ENCODE measurements at regions not wholly inside any gene's neighbourhood (a gene's known extent, or its start where the extent isn't known, plus 50 kb on each side); places are given as distances from the start of the nearest gene placed in this dataset.

DNA sequence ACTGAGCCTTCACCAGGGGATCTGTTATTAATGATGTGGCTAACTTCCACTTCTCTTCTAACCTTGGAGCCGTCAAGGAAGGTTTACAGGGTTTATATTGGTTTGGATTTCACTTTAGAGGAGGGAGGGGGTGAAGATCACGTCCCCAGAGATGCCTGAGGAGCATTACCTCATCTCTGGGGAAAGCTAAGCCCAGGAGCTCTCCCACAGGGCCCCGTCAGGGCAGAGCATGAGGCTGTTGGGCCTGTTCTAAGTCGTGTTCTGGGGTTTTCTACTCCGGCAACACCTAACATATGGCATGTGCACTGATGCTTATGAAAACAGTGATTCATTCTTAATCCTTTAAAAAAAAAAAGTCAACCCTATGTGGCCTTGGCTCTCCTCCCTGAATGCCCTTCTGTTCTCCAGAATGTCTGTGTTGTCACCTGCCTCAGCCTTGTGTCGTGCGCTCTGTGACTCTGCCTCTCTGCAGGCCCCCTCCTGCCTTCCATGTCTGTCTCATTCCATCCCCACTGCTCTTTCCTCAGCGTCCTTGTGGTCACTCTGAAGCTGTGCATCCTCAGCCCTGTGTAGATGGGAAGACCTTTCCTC lies 97.4 kb upstream of the JARID2 start:
- no peak overlapping the region for H2AFZ ChIP-seq (ENCODE audit: low read depth, low read length)
- H3K4me1 Mint-ChIP-seq (ENCODE audit: low read depth, unreplicated experiment): peaks cover 9% of the 10 kb centered on the region
- H3K27me3 Mint-ChIP-seq (ENCODE audit: low read depth, unreplicated experiment): peaks cover 2% of the 10 kb centered on the region
- H3K27ac Mint-ChIP-seq (ENCODE audit: unreplicated experiment): peak overlapping the region; percentile 51
- peak overlapping the region; percentile 34 for H3K27ac ChIP-seq (ENCODE audit: low read depth, low read length)
- H3K4me3 Mint-ChIP-seq (ENCODE audit: unreplicated experiment): no peak overlapping the region
- H3K27me3 ChIP-seq (ENCODE audit: insufficient read depth, low read length): no peaks in the 10 kb centered on the region
- peaks cover 11% of the 10 kb centered on the region for H3K4me1 ChIP-seq (ENCODE audit: insufficient read depth, low read length)
- DNase-seq (ENCODE audit: low read depth): peak; percentile 71
- no peaks in the 10 kb centered on the region for H3K79me2 ChIP-seq (ENCODE audit: insufficient read depth, low read length)
- H3K9me3 ChIP-seq (ENCODE audit: insufficient read depth, low read depth, low read length): no peaks in the 10 kb centered on the region
- H3K36me3 ChIP-seq (ENCODE audit: insufficient read depth, low read length): no peaks in the 10 kb centered on the region
- peak overlapping the region; percentile 16 for H3K4me2 ChIP-seq (ENCODE audit: low read length)
- peak overlapping the region; percentile 24 for H3K9ac ChIP-seq (ENCODE audit: low read length)
- no peaks in the 10 kb centered on the region for H4K20me1 ChIP-seq (ENCODE audit: insufficient read depth, low read length)
- no peaks in the 10 kb centered on the region for H3K36me3 Mint-ChIP-seq (ENCODE audit: low read depth, unreplicated experiment)
- peaks cover 2% of the 10 kb centered on the region for H3K9me3 Mint-ChIP-seq (ENCODE audit: unreplicated experiment)
- no peak overlapping the region for H3K4me3 ChIP-seq (ENCODE audit: insufficient read depth, low read depth, low read length)
- TF ChIP-seq CTCF (IDR thresholded peaks at IDR 0.05; ENCODE audit: insufficient read depth, low read depth, low read length) (no peak), EZH2 (IDR thresholded peaks at IDR 0.05; ENCODE audit: insufficient read depth, low read length) (no peak)
- no peak for FAIRE-seq

DNA sequence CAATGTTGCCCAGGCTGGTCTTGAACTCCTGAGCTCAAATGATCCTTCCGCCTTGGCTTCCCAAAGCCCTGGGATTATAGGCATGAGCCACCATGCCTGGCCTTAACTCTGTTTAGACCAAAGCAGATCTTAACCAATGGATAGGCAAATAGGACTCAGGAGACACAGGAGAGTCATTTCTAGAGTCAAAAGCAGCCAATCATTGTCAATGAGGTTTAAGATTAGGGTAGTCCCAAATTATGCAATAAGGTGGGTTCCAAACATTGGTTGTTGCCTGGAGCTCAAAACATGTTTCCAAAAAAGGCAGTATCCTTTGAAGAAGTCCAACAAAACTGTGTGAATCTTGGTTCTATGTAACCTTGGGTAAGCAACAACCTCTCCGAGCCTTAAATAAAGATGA lies 95.7 kb upstream of the JARID2 start:
- H3K27ac ChIP-seq (ENCODE audit: low read depth, low read length): no peak overlapping the region
- H3K27me3 ChIP-seq (ENCODE audit: insufficient read depth, low read length): no peaks in the 10 kb centered on the region
- TF ChIP-seq EZH2 (IDR thresholded peaks at IDR 0.05; ENCODE audit: insufficient read depth, low read length): no peak
- TF ChIP-seq CTCF (IDR thresholded peaks at IDR 0.05; ENCODE audit: insufficient read depth, low read depth, low read length): no peak
- Mint-ChIP-seq H3K4me3 (ENCODE audit: unreplicated experiment) (no peak overlapping the region), H3K36me3 (ENCODE audit: low read depth, unreplicated experiment) (no peaks in the 10 kb centered on the region), H3K27ac (ENCODE audit: unreplicated experiment) (no peak overlapping the region), H3K27me3 (ENCODE audit: low read depth, unreplicated experiment) (no peaks in the 10 kb centered on the region), H3K4me1 (ENCODE audit: low read depth, unreplicated experiment) (peaks cover 9% of the 10 kb centered on the region), H3K9me3 (ENCODE audit: unreplicated experiment) (peaks cover 2% of the 10 kb centered on the region)
- H2AFZ ChIP-seq (ENCODE audit: low read depth, low read length): no peak overlapping the region
- peaks cover 11% of the 10 kb centered on the region for H3K4me1 ChIP-seq (ENCODE audit: insufficient read depth, low read length)
- no peaks in the 10 kb centered on the region for H3K36me3 ChIP-seq (ENCODE audit: insufficient read depth, low read length)
- H3K79me2 ChIP-seq (ENCODE audit: insufficient read depth, low read length): no peaks in the 10 kb centered on the region
- H4K20me1 ChIP-seq (ENCODE audit: insufficient read depth, low read length): no peaks in the 10 kb centered on the region
- DNase-seq (ENCODE audit: low read depth) (no peak), FAIRE-seq (no peak)
- no peaks in the 10 kb centered on the region for H3K9me3 ChIP-seq (ENCODE audit: insufficient read depth, low read depth, low read length)
- H3K9ac ChIP-seq (ENCODE audit: low read length): no peak overlapping the region
- no peak overlapping the region for H3K4me2 ChIP-seq (ENCODE audit: low read length)
- H3K4me3 ChIP-seq (ENCODE audit: insufficient read depth, low read depth, low read length): no peak overlapping the region

DNA sequence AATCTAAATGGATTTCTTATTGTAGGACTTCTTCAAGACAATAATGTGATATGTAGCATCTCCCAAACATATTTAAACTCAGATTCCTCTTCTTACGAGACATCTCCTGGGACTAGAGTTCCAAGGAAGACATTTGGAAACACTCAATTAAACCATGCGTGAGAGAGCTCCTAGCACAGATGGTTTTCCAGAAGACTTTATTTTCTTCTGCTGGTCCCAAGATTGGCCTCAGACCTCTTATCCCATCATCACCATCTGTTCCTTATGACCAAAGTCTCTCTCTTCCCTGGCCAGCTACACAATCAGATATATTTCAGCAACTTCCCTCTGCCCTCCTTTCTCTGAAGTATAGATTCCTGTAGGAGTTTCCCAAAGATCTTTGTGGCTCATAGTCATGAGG lies 93.2 kb upstream of the JARID2 start:
- Mint-ChIP-seq H3K9me3 (ENCODE audit: unreplicated experiment) (peaks cover 2% of the 10 kb centered on the region), H3K4me1 (ENCODE audit: low read depth, unreplicated experiment) (peaks cover 9% of the 10 kb centered on the region), H3K27ac (ENCODE audit: unreplicated experiment) (no peak overlapping the region), H3K27me3 (ENCODE audit: low read depth, unreplicated experiment) (no peaks in the 10 kb centered on the region), H3K4me3 (ENCODE audit: unreplicated experiment) (no peak overlapping the region), H3K36me3 (ENCODE audit: low read depth, unreplicated experiment) (no peaks in the 10 kb centered on the region)
- no peak for DNase-seq (ENCODE audit: low read depth)
- no peaks in the 10 kb centered on the region for H3K36me3 ChIP-seq (ENCODE audit: insufficient read depth, low read length)
- no peaks in the 10 kb centered on the region for H3K79me2 ChIP-seq (ENCODE audit: insufficient read depth, low read length)
- no peaks in the 10 kb centered on the region for H3K9me3 ChIP-seq (ENCODE audit: insufficient read depth, low read depth, low read length)
- H3K27ac ChIP-seq (ENCODE audit: low read depth, low read length): no peak overlapping the region
- peaks cover 11% of the 10 kb centered on the region for H3K4me1 ChIP-seq (ENCODE audit: insufficient read depth, low read length)
- H3K27me3 ChIP-seq (ENCODE audit: insufficient read depth, low read length): no peaks in the 10 kb centered on the region
- no peak overlapping the region for H2AFZ ChIP-seq (ENCODE audit: low read depth, low read length)
- no peak overlapping the region for H3K4me3 ChIP-seq (ENCODE audit: insufficient read depth, low read depth, low read length)
- no peak for TF ChIP-seq EZH2 (IDR thresholded peaks at IDR 0.05; ENCODE audit: insufficient read depth, low read length)
- TF ChIP-seq CTCF (IDR thresholded peaks at IDR 0.05; ENCODE audit: insufficient read depth, low read depth, low read length): no peak
- H4K20me1 ChIP-seq (ENCODE audit: insufficient read depth, low read length): no peaks in the 10 kb centered on the region
- H3K4me2 ChIP-seq (ENCODE audit: low read length): no peak overlapping the region
- no peak for FAIRE-seq
- H3K9ac ChIP-seq (ENCODE audit: low read length): no peak overlapping the region
